Spleen (tissue), 11 donors: ENCODE measurements at regions not wholly inside any gene's neighbourhood (a gene's known extent, or its start where the extent isn't known, plus 50 kb on each side); places are given as distances from the start of the nearest gene placed in this dataset.

Source experiments
- DNase-seq: peaks from one replicate; pipeline ENCODE4 v3.0.0-alpha.2; 2020
- H3K27ac ChIP-seq, 8 donors: fragments of 200-600 bp; sonication (generic) in 7 of 8; 1 replicate in 4 of 8; 2 replicates in 4 of 8; pipeline versions ENCODE4 v1.5.0 to v1.8.0; 2016 to 2021; ENCODE audit warnings: inconsistent platforms in 4 of 8, mild to moderate bottlenecking in 4 of 8, moderate library complexity in 1 of 8
- H3K27me3 ChIP-seq, 7 donors: fragments of 200-600 bp; sonication (generic) in 6 of 7; replicated peaks in 1 of 7; 1 replicate in 4 of 7; 2 replicates in 3 of 7; pipeline versions ENCODE4 v1.5.0 to v1.8.0; 2016 to 2021; ENCODE audit warnings: inconsistent platforms in 3 of 7, mild to moderate bottlenecking in 1 of 7
- H3K36me3 ChIP-seq, 6 donors: fragments of 200-600 bp; sonication (generic) in 5 of 6; 1 replicate in 4 of 6; 2 replicates in 2 of 6; pipeline versions ENCODE4 v1.5.0 to v1.8.0; 2016 to 2021; ENCODE audit warnings: inconsistent platforms in 2 of 6
- H3K4me1 ChIP-seq, 6 donors: fragments of 200-600 bp; sonication (generic) in 5 of 6; 1 replicate in 3 of 6; 2 replicates in 3 of 6; pipeline versions ENCODE4 v1.5.0 to v1.8.0; 2016 to 2021; ENCODE audit warnings: inconsistent platforms in 3 of 6
- H3K4me3 ChIP-seq, 8 donors: fragments of 200-600 bp; sonication (generic) in 7 of 8; 1 replicate in 4 of 8; 2 replicates in 4 of 8; pipeline versions ENCODE4 v1.5.0 to v1.8.0; 2016 to 2021; ENCODE audit warnings: inconsistent platforms in 4 of 8, mild to moderate bottlenecking in 4 of 8, moderate library complexity in 2 of 8
- H3K9me3 ChIP-seq, 8 donors: fragments of 200-600 bp; sonication (generic) in 7 of 8; 1 replicate in 4 of 8; 2 replicates in 4 of 8; pipeline versions ENCODE4 v1.5.0 to v1.8.0; 2016 to 2021; ENCODE audit warnings: inconsistent platforms in 4 of 8
- POLR2A ChIP-seq, 3 donors: fragments of 450-650 bp; IDR thresholded peaks; one replicate each; pipeline ENCODE4 v1.5.1; 2017; ENCODE audit warnings: antibody characterized with exemption in 3 of 3, mild to moderate bottlenecking in 1 of 3
- POLR2AphosphoS5 ChIP-seq, 3 donors: sonication (generic); formaldehyde crosslinking; IDR thresholded peaks; one replicate each; pipeline ENCODE4 v1.5.1; 2017; ENCODE audit warnings: antibody characterized with exemption in 3 of 3
- WGBS, 5 donors: extraction: QIAGEN DNeasy Blood & Tissue Kit in 3 of 5; methylation state at CpG; one replicate each; pipeline versions ENCODE4 v1.1.5 to v1.1.7; 2013 to 2018; 5-methylcytosine and 5-hydroxymethylcytosine counted together
- intact Hi-C: fragments of 100-400 bp; cut with DNase I; formaldehyde crosslinking; loops from one replicate; pipeline ENCODE4 v1.15.0; 2023; ENCODE audit warnings: low total_unique reads
- TF ChIP-seq, protein P1 (sequence below), 11 experiments: fragments of 200-600 bp in 7 of 11; fragments of 450-650 bp in 4 of 11; sonication (generic) in 4 of 11; IDR thresholded peaks in 8 of 11; conservative IDR thresholded peaks in 3 of 11; 1 replicate in 7 of 11; 2 replicates in 4 of 11; pipeline versions ENCODE4 v1.4.0 to v1.8.0; 2016 to 2021; ENCODE audit warnings: antibody characterized with exemption in 11 of 11, inconsistent platforms in 4 of 11, mild to moderate bottlenecking in 1 of 11
- donor health status: healthy with polysubstance abuse.
- donor health status: DM: no; HTN: no; CAD: no; lungs with moderate emphysema.
- donor health status: DM: no; HTN: no; CAD: no.
- donor health status: Bipolar disorder and iron deficiency.
- donor health status: healthy.
- donor health status: DM: no; HTN: no; CAD: no.
- donor health status: DM: yes; HTN: yes; CAD: no.

GRCh38 chr12:19712041-19712440 is 272.7 kb downstream of the AEBP2 start:
- no peak for DNase-seq
- H3K4me3 ChIP-seq: no peak overlapping the region
- no peak for TF ChIP-seq POLR2A (IDR thresholded peaks at IDR 0.05)
- TF ChIP-seq, protein P1, sequence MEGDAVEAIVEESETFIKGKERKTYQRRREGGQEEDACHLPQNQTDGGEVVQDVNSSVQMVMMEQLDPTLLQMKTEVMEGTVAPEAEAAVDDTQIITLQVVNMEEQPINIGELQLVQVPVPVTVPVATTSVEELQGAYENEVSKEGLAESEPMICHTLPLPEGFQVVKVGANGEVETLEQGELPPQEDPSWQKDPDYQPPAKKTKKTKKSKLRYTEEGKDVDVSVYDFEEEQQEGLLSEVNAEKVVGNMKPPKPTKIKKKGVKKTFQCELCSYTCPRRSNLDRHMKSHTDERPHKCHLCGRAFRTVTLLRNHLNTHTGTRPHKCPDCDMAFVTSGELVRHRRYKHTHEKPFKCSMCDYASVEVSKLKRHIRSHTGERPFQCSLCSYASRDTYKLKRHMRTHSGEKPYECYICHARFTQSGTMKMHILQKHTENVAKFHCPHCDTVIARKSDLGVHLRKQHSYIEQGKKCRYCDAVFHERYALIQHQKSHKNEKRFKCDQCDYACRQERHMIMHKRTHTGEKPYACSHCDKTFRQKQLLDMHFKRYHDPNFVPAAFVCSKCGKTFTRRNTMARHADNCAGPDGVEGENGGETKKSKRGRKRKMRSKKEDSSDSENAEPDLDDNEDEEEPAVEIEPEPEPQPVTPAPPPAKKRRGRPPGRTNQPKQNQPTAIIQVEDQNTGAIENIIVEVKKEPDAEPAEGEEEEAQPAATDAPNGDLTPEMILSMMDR (IDR thresholded peaks at IDR 0.05 in 8 of 11, conservative IDR thresholded peaks at IDR 0.05 in 3 of 11): no peak
- TF ChIP-seq POLR2AphosphoS5 (IDR thresholded peaks at IDR 0.05): no peak
- no peaks in the 10 kb centered on the region for H3K36me3 ChIP-seq
- peak overlapping the region in 1 of 8 donors; percentile 34 for H3K27ac ChIP-seq
- intact Hi-C loops: no loop called here
- no peaks in the 10 kb centered on the region for H3K27me3 ChIP-seq
- WGBS, 5 donors: 58 to 81% (median 62%) methylated on average over 4 of the region's 4 CpGs
- peaks cover 0 to 28% (median 13%) of the 10 kb centered on the region in 8 donors for H3K9me3 ChIP-seq
- H3K4me1 ChIP-seq: no peaks in the 10 kb centered on the region

- DNase-seq: no peak
Observed at GRCh38 chr12:19718401-19718800, 279.1 kb downstream of the AEBP2 start.

GRCh38 chr12:19719672-19720071 is 280.4 kb downstream of the AEBP2 start:
- Histone ChIP-seq H3K4me3 (no peak overlapping the region), H3K27me3 (no peaks in the 10 kb centered on the region), H3K27ac (no peak overlapping the region), H3K36me3 (no peaks in the 10 kb centered on the region), H3K4me1 (no peaks in the 10 kb centered on the region), H3K9me3 (peaks cover 0 to under 1% (median 0%) of the 10 kb centered on the region in 8 donors)
- no peak for DNase-seq
- 97 to 100% (median 100%) methylated on average over 1 of the region's 1 CpG for WGBS, 5 donors
- intact Hi-C loops: no loop called here
- TF ChIP-seq, protein P1 (IDR thresholded peaks at IDR 0.05 in 8 of 11, conservative IDR thresholded peaks at IDR 0.05 in 3 of 11): no peak

More at GRCh38 chr12:19718401-19718800, 279.1 kb downstream of the AEBP2 start:
- no peak for TF ChIP-seq POLR2AphosphoS5 (IDR thresholded peaks at IDR 0.05)
- TF ChIP-seq POLR2A (IDR thresholded peaks at IDR 0.05): no peak
- TF ChIP-seq, protein P1 (IDR thresholded peaks at IDR 0.05 in 8 of 11, conservative IDR thresholded peaks at IDR 0.05 in 3 of 11): no peak
- intact Hi-C loops: no loop called here
- H3K36me3 ChIP-seq: no peaks in the 10 kb centered on the region
- no peak overlapping the region for H3K4me3 ChIP-seq
- no peak overlapping the region for H3K27ac ChIP-seq
- H3K4me1 ChIP-seq: no peaks in the 10 kb centered on the region
- peaks cover 0 to 2% (median 0%) of the 10 kb centered on the region in 8 donors for H3K9me3 ChIP-seq
- H3K27me3 ChIP-seq: no peaks in the 10 kb centered on the region
- 68 to 79% (median 72%) methylated on average over 2 of the region's 2 CpGs for WGBS, 5 donors

GRCh38 chr12:19726122-19726521 is 286.8 kb downstream of the AEBP2 start:
- intact Hi-C loops: no loop called here
- WGBS, 5 donors: 67 to 93% (median 87%) methylated on average over 1 to 5 of the region's 5 CpGs
- H3K4me1 ChIP-seq: no peaks in the 10 kb centered on the region
- TF ChIP-seq, protein P1 (IDR thresholded peaks at IDR 0.05 in 8 of 11, conservative IDR thresholded peaks at IDR 0.05 in 3 of 11): no peak
- TF ChIP-seq POLR2AphosphoS5 (IDR thresholded peaks at IDR 0.05): no peak
- no peak for TF ChIP-seq POLR2A (IDR thresholded peaks at IDR 0.05)
- no peaks in the 10 kb centered on the region for H3K36me3 ChIP-seq
- no peak overlapping the region for H3K27ac ChIP-seq
- DNase-seq: peak; percentile 60
- no peaks in the 10 kb centered on the region for H3K27me3 ChIP-seq
- H3K9me3 ChIP-seq: peaks cover 0 to 21% (median 12%) of the 10 kb centered on the region in 8 donors
- no peak overlapping the region for H3K4me3 ChIP-seq
